ENCODE measurements at regions not wholly inside any gene's neighbourhood (a gene's known extent, or its start where the extent isn't known, plus 50 kb on each side); places are given as distances from the start of the nearest gene placed in this dataset.

GRCh38 chr13:76148926-76149325 is 512.8 kb downstream of the LMO7 start:
- H3K4me3 ChIP-seq (ENCODE audit: low read depth in 2 of 2, low read length in 1 of 2): peak overlapping the region in 1 of 2 experiments; percentile 19; a peak in 1 of 4 replicates
- no peak overlapping the region for H3K9ac ChIP-seq
- no peak overlapping the region for H3K27ac ChIP-seq (ENCODE audit: low read depth in 2 of 2, low read length in 1 of 2)
- DNase-seq: no peak
- no peaks in the 10 kb centered on the region for H3K36me3 ChIP-seq (replicated peaks in 1 of 2; ENCODE audit: control insufficient read depth in 1 of 2, insufficient read depth in 2 of 2, low read length in 1 of 2)
- H3K4me1 ChIP-seq (ENCODE audit: control insufficient read depth in 1 of 2, insufficient read depth in 2 of 2, low read depth in 1 of 2, low read length in 1 of 2): no peaks in the 10 kb centered on the region
- peak overlapping the region; percentile 51; the same call in 1 of the 2 replicates for H2AFZ ChIP-seq (ENCODE audit: low read depth)
- no peaks in the 10 kb centered on the region for H3F3A ChIP-seq (replicated peaks; ENCODE audit: insufficient read depth)
- no peaks in the 10 kb centered on the region; the same call in 1 of the 2 replicates for H3K27me3 ChIP-seq (ENCODE audit: insufficient read depth)
- 11% methylated on average over 3 of the region's 3 CpGs for WGBS (ENCODE audit: low lambda C conversion rate)
- ChIA-PET CTCF (no interaction called here), POLR2A (no interaction called here)
- peak overlapping the region; percentile 33; the same call in 1 of the 2 replicates for H3K4me2 ChIP-seq
- no peaks in the 10 kb centered on the region for H3K79me2 ChIP-seq (ENCODE audit: insufficient read depth)
- no peaks in the 10 kb centered on the region for H3K9me2 ChIP-seq
- no peaks in the 10 kb centered on the region for H4K20me1 ChIP-seq (ENCODE audit: insufficient read depth)
- H3K9me3 ChIP-seq: no peaks in the 10 kb centered on the region
- no peak for TF ChIP-seq RXRA (IDR thresholded peaks at IDR 0.05; ENCODE audit: borderline replicate concordance, low read depth)
- 0 out of 2 replicates have a peak, but pooled peaks have one; percentile 10 for TF ChIP-seq JUND (IDR thresholded peaks at IDR 0.05)

DNA sequence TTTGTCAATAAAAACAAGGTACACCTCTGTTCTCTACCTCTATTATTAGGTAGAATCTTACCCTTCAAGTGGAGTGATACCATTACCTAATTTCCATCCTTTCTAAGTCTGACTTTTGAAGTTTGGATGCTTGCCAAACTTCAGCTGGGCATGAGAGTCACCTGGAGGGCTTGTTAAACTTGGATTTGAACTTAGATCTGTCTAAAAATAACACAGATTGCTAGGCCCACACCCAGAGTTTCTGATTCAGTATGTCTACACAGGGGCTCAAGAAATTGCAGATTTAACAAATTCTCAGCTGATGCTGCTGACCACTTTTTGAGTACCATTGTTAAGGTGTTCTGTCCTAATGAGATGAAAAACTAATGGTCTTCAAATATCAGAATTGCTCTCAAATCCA is 512.2 kb downstream of the LMO7 start:
- H3K27me3 ChIP-seq (ENCODE audit: insufficient read depth): no peaks in the 10 kb centered on the region; the same call in 1 of the 2 replicates
- no peak overlapping the region for H2AFZ ChIP-seq (ENCODE audit: low read depth)
- H3K27ac ChIP-seq (ENCODE audit: low read depth in 2 of 2, low read length in 1 of 2): no peak overlapping the region
- POLR2A ChIA-PET: no interaction called here
- no peaks in the 10 kb centered on the region for H3K9me3 ChIP-seq
- no peak overlapping the region; a peak in 1 of 4 replicates for H3K4me3 ChIP-seq (ENCODE audit: low read depth in 2 of 2, low read length in 1 of 2)
- H3K36me3 ChIP-seq (replicated peaks in 1 of 2; ENCODE audit: control insufficient read depth in 1 of 2, insufficient read depth in 2 of 2, low read length in 1 of 2): no peaks in the 10 kb centered on the region
- DNase-seq: no peak
- TF ChIP-seq ELF1 (IDR thresholded peaks at IDR 0.05): no peak
- no peak for TF ChIP-seq TAF1 (IDR thresholded peaks at IDR 0.05; ENCODE audit: borderline replicate concordance, low read depth, low read length)
- TF ChIP-seq YY1 (IDR thresholded peaks at IDR 0.05; ENCODE audit: low read depth): no peak
- no peak for TF ChIP-seq SIN3A (IDR thresholded peaks at IDR 0.05; ENCODE audit: borderline replicate concordance, low read depth, low read length)
- no peak for TF ChIP-seq MAX (IDR thresholded peaks at IDR 0.05; ENCODE audit: low read depth)
- no peak for TF ChIP-seq NFIC (IDR thresholded peaks at IDR 0.05; ENCODE audit: borderline replicate concordance)
- TF ChIP-seq FOSL2 (IDR thresholded peaks at IDR 0.05; ENCODE audit: borderline replicate concordance, low read depth): no peak
- TF ChIP-seq RCOR1 (IDR thresholded peaks at IDR 0.05; ENCODE audit: low read length): no peak
- H3K79me2 ChIP-seq (ENCODE audit: insufficient read depth): no peaks in the 10 kb centered on the region
- H3K4me1 ChIP-seq (ENCODE audit: control insufficient read depth in 1 of 2, insufficient read depth in 2 of 2, low read depth in 1 of 2, low read length in 1 of 2): no peaks in the 10 kb centered on the region
- no peaks in the 10 kb centered on the region for H4K20me1 ChIP-seq (ENCODE audit: insufficient read depth)
- H3F3A ChIP-seq (replicated peaks; ENCODE audit: insufficient read depth): no peaks in the 10 kb centered on the region
- CTCF ChIA-PET: no interaction called here
- no peak overlapping the region for H3K9ac ChIP-seq
- H3K4me2 ChIP-seq: 0 out of 2 replicates have a peak overlapping the region, but pooled peaks have one; percentile 33
- H3K9me2 ChIP-seq: no peaks in the 10 kb centered on the region

DNA sequence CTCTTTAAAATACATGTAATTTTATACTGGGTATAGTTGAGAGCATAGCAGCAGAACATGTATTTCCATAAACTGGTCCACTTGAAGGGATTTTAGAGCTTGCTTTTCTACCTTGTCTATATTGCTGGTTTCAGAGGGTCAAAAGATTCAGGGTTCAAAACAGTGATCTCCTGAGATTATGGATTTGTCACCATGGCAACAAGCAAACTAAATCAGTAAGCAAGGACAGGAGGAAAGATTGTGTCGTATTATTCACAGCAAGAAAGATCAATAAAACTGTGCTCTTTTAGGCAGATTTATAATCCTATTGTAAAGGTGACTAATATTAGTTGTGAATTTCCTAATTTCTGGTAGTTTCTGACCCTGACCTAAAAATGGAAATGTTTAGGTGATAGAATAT is 496.4 kb downstream of the LMO7 start:
- no peaks in the 10 kb centered on the region for H3K27me3 ChIP-seq (ENCODE audit: insufficient read depth)
- no peak overlapping the region for H3K27ac ChIP-seq (ENCODE audit: low read depth in 2 of 2, low read length in 1 of 2)
- H3K79me2 ChIP-seq (ENCODE audit: insufficient read depth): no peaks in the 10 kb centered on the region
- no peak overlapping the region for H2AFZ ChIP-seq (ENCODE audit: low read depth)
- CTCF ChIA-PET: no interaction called here
- no peak for DNase-seq
- H3K9ac ChIP-seq: no peak overlapping the region
- WGBS (ENCODE audit: low lambda C conversion rate): 8% methylated on average over 1 of the region's 1 CpG
- H4K20me1 ChIP-seq (ENCODE audit: insufficient read depth): no peaks in the 10 kb centered on the region
- no peaks in the 10 kb centered on the region for H3F3A ChIP-seq (replicated peaks; ENCODE audit: insufficient read depth)
- no peaks in the 10 kb centered on the region for H3K4me1 ChIP-seq (ENCODE audit: control insufficient read depth in 1 of 2, insufficient read depth in 2 of 2, low read depth in 1 of 2, low read length in 1 of 2)
- POLR2A ChIA-PET: no interaction called here
- H3K4me2 ChIP-seq: no peak overlapping the region
- H3K4me3 ChIP-seq (ENCODE audit: low read depth in 2 of 2, low read length in 1 of 2): no peak overlapping the region
- H3K36me3 ChIP-seq (replicated peaks in 1 of 2; ENCODE audit: control insufficient read depth in 1 of 2, insufficient read depth in 2 of 2, low read length in 1 of 2): no peaks in the 10 kb centered on the region
- H3K9me3 ChIP-seq: no peaks in the 10 kb centered on the region
- no peaks in the 10 kb centered on the region for H3K9me2 ChIP-seq
- TF ChIP-seq, protein P1, sequence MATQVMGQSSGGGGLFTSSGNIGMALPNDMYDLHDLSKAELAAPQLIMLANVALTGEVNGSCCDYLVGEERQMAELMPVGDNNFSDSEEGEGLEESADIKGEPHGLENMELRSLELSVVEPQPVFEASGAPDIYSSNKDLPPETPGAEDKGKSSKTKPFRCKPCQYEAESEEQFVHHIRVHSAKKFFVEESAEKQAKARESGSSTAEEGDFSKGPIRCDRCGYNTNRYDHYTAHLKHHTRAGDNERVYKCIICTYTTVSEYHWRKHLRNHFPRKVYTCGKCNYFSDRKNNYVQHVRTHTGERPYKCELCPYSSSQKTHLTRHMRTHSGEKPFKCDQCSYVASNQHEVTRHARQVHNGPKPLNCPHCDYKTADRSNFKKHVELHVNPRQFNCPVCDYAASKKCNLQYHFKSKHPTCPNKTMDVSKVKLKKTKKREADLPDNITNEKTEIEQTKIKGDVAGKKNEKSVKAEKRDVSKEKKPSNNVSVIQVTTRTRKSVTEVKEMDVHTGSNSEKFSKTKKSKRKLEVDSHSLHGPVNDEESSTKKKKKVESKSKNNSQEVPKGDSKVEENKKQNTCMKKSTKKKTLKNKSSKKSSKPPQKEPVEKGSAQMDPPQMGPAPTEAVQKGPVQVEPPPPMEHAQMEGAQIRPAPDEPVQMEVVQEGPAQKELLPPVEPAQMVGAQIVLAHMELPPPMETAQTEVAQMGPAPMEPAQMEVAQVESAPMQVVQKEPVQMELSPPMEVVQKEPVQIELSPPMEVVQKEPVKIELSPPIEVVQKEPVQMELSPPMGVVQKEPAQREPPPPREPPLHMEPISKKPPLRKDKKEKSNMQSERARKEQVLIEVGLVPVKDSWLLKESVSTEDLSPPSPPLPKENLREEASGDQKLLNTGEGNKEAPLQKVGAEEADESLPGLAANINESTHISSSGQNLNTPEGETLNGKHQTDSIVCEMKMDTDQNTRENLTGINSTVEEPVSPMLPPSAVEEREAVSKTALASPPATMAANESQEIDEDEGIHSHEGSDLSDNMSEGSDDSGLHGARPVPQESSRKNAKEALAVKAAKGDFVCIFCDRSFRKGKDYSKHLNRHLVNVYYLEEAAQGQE (IDR thresholded peaks at IDR 0.05; ENCODE audit: low read depth, low read length): no peak
- TF ChIP-seq, protein P2, sequence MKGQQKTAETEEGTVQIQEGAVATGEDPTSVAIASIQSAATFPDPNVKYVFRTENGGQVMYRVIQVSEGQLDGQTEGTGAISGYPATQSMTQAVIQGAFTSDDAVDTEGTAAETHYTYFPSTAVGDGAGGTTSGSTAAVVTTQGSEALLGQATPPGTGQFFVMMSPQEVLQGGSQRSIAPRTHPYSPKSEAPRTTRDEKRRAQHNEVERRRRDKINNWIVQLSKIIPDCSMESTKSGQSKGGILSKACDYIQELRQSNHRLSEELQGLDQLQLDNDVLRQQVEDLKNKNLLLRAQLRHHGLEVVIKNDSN (IDR thresholded peaks at IDR 0.05; ENCODE audit: borderline replicate concordance, low read depth): no peak
- TF ChIP-seq TCF12 (IDR thresholded peaks at IDR 0.05) (no peak), EZH2phosphoT487 (IDR thresholded peaks at IDR 0.05; ENCODE audit: borderline replicate concordance, low read depth) (no peak), ELF1 (IDR thresholded peaks at IDR 0.05) (no peak), MEF2A (IDR thresholded peaks at IDR 0.05; ENCODE audit: borderline replicate concordance, low read depth) (no peak), NRF1 (IDR thresholded peaks at IDR 0.05; ENCODE audit: low read depth, low read length) (no peak), MXI1 (IDR thresholded peaks at IDR 0.05; ENCODE audit: low read depth, low read length) (no peak), FOXM1 (IDR thresholded peaks at IDR 0.05; ENCODE audit: low read depth) (no peak), RXRA (IDR thresholded peaks at IDR 0.05; ENCODE audit: borderline replicate concordance, low read depth) (no peak), GABPA (IDR thresholded peaks at IDR 0.05; ENCODE audit: low read depth) (no peak), RCOR1 (IDR thresholded peaks at IDR 0.05; ENCODE audit: low read length) (no peak), FOSL2 (IDR thresholded peaks at IDR 0.05; ENCODE audit: borderline replicate concordance, low read depth) (no peak), TEAD4 (IDR thresholded peaks at IDR 0.05; ENCODE audit: borderline replicate concordance, insufficient read depth) (no peak), FOXJ3 (CRISPR knock-in tag; IDR thresholded peaks at IDR 0.05) (no peak), NFIC (IDR thresholded peaks at IDR 0.05; ENCODE audit: borderline replicate concordance) (no peak)
